ENCODE measurements at regions not wholly inside any gene's neighbourhood (a gene's known extent, or its start where the extent isn't known, plus 50 kb on each side); places are given as distances from the start of the nearest gene placed in this dataset.

DNA sequence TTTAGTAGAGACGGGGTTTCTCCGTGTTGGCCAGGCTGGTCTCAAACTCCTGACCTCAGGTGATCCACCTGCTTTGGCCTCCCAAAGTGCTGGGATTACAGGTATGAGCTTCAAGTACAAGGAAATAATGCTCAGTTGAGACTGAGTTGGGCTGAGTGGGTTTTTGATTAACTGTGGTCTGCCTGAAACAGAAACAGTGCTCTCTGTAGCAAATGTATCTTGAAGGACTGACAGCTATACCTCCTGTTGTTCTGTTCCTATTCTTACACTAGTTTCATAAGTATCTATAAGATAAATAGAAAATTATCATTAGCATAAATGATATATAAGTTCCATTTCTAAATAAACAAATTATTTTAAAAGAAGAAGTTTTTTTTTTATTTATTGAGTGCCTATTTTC, 142.8 kb upstream of the PTPRK start:
- DNase-seq = no peak

DNA sequence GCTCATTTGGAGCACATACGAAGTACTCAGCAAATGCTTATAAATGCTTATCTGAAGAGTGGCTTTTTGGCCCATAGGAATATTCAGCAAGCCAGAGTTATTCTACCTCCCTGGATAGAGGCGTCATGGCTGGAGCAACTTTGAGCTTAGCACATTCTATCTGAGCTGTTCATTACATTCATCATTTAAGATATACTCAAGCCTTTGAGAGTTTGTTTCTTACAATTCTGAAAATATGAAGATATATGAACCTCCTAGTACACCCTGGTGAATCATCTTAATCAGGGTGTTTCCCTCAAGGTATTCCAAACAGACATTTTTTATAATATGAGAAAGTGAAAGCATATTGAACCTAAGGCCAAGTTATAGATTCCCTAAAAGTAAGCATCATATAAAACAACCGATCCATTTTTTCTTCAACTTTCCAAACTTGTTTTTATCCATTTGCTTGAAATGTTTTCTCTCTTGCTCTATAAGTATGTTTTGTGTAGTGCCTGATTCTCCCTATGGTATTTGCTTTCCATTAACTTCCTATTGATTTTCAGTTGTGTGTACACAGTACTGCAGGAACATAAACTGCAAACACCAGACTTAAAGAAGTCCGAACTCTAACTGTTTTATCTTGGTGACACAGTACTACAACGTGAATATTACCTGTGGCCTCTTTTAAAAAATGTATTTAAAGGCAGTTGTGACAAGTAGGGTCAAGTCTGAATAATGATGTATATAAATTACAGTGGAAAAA, 139.7 kb upstream of the PTPRK start:
- no peak for DNase-seq

DNA sequence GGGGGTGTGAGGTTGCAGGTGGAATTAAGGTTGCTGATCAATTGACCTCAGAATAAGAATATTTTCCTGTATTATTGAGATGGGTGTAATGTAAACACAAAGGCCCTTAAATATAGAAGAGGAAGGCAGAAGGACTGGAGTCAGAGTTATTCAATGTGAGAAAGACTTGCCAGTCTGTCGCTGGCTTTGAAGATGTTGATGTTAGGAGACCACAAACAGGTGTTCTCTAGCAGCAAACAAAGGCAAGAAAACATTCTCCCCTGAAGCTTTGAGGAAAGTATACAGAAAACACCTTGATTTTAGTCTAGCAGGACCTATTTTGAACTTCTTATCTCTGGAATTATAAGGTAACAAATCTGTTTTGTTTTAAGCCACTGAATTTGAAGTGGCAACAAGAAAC, 138.9 kb upstream of the PTPRK start:
- DNase-seq = no peak

DNA sequence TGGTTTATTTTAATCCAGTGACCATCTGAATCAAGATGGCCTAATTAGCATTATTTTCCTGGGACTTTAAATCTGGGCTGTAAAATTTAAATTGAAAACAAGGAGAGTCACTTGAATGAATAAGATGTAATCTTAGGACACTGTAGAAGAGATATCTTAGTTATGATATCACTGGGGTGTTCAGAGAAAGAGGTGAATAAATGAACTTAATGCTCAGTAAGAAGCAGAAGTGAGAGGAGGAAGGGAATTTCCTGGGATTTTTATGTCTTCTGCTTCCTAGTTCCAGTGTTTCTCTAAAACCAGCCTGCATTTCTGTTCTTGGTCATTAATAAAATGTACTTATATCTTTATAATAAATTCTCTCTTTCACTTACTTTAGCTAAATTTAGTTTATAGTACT, 136.8 kb upstream of the PTPRK start:
- no peak for DNase-seq

DNA sequence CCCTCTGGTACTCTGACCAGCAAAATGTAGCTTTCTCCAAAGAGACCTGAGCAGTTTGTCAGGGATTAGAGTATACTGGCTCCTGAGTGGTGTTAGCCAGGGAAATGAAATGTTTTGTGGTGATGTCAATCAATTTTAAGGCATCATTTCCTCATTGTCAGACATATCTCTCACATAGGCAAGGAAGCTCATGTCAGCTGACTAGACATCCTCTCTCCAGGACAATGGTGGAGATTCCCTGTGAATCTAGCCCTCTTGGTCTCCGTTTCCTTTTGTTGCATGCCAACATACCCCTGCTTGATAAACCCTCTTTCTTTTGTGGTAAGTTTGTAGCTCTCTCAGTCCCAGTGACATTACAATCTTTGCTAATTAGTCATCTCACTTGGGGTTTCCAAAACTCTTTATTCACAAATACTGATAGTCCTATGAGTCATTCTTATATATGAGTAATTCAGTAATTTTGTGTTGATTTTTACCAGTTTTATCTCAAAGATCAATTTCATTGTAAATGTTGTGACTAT, 135.6 kb upstream of the PTPRK start:
- no peak for DNase-seq

DNA sequence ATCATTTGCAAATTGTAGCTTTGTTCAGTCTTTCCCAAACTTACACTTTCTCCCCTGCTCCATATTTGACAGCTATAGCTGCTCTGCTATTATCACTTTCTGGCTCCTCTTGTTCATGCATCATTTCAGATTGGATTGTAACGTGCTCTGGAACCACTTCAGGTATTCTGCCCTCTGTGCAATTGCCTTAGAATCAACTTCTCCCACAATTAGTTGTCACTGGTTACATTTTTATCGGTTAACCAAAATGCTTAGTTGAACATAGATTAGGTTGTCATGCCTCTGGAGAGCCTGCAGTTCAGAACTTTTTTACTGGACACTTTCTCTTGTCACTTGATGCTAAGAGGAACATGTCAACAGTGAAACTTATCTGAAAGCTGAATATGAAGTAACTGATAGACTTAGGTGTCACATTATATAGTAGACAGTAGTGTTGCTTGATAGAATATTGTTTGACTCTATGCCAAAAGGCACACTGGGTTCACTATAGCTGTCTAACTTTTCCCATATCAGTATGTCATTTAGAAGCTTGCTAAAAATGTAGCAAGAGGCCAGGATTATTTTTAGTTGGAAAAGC, 127.7 kb upstream of the PTPRK start:
- DNase-seq = no peak

DNA sequence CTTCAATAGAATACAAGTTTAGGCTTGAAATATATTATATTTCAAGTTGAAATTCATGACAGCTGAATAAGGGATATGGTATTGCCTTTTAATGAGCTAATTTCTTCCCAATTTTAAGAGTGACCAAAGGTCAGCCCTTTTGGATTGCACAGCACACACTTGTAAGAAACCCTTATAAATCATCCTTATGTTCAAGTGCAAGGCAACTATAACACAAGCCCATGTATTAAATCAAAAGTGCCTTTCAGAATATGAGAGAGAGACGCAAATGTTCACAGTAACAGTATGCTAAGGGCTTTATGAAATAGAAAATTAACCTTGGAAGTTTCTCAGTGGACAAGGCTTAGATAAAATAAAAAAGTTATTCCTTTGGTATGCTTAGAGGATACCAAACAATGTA, 121.7 kb upstream of the PTPRK start:
- DNase-seq = no peak

DNA sequence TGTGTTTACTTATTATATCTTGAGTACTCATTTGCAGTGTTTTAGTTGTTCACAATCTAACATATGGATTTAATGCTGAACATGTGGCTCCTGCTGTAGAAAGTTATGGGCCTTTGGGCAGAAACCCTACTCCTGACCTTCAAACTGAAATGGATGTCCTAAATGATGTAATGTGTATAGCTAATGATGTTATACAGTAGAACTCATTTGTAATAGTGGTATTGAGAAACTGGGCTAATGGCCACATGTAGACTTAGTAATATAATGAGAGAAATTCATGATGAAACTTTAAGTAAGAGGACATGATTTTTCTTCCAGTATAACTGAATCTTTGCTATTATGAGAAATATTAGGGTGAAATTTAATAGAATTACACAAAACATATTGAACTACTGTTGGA, 121.3 kb upstream of the PTPRK start:
- DNase-seq = no peak

DNA sequence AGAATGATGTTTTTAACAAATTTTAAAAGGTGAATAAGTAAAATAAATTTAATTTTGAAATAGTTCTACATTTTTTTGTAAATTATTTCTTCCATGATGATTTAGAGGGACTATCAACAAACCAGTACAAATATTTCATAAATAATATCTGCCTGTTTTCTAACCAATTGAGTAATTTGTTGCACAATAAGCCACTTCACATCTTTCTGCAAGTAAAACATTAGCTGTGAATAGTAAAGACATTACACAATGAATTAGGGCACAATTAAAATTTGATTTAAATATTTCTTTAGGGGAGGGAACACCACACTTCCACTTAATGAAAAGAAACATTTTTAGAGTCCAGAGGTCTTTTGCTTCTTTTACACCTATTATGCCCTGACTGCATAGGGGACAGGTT, 118.4 kb upstream of the PTPRK start:
- no peak for DNase-seq

DNA sequence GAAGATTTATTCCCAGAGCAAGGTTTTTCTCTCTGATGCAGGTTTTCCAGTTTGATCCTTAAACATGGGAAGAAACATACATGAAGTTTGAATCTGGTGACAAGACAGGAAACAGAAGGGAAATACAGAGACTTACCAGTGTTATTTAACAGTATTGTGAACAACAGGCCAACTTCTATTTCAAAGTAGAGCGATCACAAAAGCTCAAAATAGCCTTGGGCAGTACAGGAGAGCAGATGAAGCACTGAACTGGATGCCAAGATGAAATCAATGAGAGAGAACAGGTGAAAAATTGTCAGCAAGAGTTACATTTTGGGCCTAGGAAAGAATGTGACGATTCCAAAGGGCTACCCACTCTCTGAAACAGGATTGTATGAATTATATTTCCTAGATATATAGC, 114.8 kb upstream of the PTPRK start:
- no peak for DNase-seq

DNA sequence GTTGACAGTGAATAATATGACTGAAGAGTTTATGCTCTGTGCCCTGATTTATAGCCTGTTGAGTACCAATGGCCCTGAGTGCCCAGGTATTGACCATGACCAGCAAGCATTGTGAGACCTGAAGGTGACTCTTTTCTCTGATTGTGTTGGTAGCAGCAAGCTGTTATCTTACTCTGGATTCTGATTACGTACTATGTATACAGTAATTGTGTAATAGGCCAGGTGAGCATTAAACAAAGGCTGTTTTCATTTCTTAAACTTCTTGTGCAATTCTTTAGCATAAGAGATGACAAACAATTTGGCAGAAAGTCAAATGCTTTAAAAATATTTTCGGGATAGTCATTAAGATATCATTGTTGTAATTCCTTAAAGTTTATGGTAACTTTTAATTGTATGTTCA, 111.7 kb upstream of the PTPRK start:
- no peak for DNase-seq

DNA sequence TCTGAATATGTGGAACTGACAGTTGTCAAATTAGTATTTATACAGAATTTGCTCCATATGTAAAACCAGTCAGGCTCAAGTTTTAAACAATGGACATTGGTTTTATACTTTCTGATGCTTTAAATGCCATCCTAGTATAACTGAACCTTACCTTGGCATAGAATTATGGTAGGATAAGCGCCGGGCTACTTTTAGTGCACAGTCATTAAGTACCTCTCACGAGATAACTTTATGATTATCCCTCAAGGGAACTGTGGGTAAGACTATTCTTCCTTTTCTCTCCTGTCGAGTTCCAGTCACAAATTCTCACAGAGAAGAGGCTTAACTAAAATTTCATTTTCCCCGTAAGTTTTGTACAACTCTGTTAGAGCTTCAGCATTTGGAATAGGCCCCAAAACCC, 110.6 kb upstream of the PTPRK start:
- no peak for DNase-seq

DNA sequence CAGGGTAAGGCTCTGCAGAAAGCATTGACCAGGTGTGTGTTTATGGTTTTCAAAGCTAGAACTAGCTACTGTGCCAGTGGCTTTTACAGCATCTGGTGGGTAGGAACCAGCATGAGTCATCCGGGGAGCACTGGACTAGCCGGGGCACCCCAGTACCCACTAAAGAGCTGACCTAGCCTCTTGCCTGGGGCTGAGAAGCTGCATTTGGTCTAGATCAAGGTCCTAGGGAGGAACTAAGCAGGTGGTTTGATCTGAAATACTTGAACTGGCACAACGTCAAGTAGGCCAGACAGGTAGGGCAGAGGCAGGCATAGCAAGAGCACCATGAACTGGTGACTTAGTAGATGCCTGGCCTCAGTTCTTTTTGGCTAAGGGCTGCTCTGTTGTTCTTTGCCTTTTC, 109.8 kb upstream of the PTPRK start:
- no peak for DNase-seq

DNA sequence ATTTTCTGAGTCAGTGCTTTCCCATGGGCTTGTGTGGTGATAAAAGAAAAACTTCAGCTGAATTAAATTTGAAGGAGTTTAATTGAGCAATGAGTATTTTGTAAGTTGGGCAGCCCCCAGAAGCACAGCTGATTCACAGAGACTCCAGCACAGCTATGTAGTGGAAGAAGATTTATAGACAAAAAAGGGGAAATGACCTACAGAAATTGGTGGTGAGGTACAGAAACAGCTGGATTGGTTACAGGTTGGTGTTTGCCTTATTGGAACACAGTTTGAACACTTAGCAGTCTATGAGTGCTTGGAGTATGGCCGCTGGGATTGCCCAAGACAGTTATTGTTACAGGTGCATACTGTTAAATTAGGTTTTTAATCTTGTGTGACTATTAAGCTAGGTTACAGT, 96.9 kb upstream of the PTPRK start:
- no peak for DNase-seq

DNA sequence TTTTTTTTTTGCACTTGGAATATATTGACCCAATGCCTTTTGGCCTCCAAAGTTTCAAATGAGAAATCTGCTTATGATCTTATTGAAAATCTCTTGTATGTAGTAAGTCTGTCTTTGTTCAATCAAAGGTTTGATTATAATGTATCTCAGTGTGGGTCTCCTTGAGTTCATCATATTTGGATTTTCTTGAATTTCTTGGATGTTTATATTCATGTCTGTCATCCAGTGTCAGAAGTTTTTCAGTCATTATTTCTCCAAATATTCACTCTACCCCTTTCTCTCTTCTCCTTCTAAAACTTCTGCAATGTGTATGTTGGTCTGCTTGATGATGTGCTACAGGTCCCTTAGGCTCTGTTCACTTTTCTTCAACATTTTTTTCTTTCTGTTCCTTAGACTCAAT, 95.9 kb upstream of the PTPRK start:
- no peak for DNase-seq

DNA sequence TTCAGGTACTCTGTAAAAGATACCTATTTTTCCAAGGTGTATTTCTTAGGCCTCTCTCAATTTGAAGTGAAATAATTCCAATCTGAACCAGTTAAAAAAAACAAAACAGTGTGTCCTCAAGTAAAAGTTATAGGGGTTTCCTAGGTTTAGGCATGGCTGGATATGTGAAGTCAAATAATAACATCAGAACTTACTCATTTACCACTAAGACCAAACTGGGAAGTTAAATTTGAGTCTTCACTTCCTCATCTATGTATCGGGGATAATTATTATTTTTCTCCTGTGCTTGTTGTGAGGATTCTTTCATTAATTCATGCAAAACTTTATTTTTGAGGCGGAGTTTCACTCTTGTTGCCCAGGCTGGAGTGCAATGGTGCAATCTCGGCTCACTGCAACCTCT, 86.2 kb upstream of the PTPRK start:
- DNase-seq = no peak

DNA sequence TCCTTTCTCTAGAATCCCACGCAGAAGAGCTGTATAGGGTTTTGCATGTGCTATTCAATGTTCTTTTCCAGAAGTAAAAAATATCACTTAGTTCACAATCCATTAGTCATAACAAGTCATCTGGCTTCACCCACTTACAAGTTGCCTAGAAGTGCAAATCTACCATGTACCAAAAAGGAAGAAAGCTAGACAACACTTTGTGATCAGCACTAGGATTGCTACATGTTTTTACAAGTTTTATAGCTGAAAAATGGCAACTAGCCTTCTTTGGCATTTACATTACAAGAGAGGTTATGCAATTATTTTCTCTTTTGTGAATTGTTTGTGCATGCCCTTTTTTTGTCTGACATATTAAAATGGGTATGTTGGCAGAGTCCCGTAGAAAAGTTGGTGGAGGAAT, 85.6 kb upstream of the PTPRK start:
- no peak for DNase-seq

DNA sequence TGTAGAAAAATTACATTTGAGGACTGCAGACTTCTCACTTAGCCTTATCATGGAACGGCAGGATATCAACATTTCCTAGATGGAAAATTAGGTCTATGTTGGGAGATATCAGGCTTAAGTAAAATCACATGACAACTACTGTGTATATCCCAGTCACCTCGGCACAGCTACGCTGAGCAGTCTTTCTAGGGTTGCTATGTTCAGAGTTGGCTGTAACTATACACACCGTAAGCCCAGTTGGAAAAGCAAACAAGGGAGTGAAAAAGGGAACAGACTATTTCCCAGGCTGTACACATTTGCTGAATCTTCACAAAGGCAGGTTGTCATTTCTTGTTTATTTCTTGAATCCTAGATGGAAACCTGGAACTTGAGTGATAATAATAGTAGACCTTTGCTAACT, 80.7 kb upstream of the PTPRK start:
- DNase-seq = peak; percentile 4

DNA sequence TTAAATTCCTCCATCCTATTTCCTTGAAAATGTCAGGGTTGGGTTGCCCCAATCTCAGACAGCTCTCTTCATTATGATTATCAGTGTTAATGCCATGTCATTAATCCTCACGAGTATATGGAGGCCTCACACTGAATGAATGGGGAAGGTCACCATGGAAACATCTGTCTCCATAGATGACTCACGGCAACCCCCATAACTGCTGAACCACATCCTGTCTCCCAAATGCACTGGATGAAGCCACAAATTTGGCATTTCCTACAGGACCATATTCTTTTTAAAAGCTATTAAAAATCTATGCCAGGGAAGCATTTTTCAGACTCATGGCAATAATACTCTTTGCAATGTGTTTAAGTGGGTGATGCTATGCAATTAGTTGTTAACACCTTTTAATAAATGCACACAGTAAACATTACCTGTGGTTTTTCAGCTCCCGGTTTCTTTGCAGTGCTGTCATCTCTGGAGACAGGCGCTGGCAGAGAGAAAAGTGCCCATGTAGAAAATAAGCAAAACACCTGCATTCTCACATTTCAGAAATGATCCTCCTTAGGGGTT, 80.1 kb upstream of the PTPRK start:
- no peak for DNase-seq

DNA sequence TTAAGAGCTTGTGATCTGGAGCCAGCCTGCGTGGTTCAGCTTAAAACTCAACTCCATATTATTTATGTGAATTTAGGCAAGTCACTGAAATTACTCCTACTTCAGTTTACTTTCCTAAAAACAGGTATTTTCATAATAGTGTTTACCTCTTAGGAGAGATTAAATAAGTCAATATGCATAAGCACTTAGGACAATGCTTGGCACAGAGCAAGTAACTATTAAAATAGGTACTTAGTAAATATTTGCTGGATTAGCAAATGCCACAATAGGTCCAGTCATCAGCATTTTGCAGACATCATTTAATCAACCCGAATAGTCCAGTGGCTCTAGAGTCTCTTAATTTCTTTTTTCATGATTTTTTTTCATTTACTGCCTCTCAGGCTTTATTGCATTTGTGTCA, 78.6 kb upstream of the PTPRK start:
- no peak for DNase-seq

DNA sequence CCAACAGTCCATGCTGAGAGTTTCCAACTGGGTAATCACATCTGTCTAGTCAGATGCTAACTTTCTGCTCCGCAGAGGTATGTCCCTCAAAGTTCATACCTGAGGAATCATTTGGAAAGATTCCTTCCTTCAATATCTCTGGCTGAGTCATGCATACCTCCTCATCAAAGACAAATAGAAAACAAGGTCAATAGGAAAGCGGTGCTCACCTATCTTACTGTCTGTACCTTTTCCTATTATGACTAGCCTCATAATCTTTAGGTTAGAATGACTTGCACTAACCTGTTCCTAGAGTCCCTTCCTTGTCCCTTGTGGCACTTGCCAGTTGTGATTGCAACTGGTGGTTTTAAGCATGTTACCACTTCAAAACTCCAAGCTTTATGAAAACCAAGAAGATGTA, 78.2 kb upstream of the PTPRK start:
- no peak for DNase-seq

DNA sequence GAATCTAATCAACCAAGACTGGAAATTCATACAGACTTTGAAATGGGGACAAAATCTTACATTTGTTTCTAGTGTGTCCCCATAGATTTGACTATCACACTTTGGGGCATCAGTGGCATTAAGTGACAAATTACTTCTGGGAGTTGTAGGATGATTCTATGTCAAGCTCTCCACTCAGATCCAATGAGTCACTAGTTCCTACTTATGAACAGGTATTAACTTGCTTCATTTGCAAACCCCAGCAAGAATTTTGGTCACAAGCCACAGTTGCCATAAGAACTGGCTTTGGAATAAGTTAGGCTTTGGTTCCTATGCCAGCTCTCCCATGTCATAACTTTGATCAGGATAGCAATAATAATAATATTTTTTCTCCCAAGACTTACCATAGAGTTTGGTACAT, 77.6 kb upstream of the PTPRK start:
- no peak for DNase-seq

DNA sequence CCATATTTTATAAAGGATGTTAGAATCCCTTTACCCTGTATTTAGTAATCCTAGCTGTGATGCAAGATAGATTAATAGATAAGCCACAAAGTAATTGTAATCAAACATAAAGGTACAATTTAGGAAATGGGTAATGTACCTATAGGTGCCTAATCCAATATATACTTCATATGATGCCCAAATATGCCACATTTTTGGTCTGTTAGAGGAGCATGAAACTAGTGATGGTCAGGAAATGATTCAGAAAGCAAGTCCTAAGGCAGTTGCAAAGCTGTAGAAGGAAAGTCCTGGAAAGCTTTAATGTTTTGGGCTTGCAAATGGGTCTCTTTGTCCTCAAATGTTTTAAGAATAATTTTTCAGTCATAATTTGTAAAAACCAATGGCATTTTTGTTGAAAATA, 76.6 kb upstream of the PTPRK start:
- no peak for DNase-seq

DNA sequence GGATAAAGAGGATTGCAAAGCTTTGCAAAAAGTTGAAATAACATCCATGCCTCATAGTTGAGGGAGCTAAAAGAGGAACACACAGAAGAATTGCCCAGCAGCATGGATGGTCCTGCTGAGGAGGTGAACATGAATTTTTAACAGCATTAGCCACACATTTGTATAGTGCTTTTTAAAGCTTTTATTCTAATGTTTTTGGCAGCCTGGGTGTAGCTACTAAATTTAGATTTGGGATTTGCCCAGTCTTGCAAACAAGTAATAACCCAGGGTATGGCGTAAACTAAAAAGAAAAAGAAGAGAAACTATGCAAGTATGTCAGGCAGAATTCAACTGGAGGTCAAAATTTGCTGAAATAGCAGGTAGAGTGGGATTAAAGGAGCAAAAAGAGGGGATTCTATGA, 75.1 kb upstream of the PTPRK start:
- DNase-seq = no peak

DNA sequence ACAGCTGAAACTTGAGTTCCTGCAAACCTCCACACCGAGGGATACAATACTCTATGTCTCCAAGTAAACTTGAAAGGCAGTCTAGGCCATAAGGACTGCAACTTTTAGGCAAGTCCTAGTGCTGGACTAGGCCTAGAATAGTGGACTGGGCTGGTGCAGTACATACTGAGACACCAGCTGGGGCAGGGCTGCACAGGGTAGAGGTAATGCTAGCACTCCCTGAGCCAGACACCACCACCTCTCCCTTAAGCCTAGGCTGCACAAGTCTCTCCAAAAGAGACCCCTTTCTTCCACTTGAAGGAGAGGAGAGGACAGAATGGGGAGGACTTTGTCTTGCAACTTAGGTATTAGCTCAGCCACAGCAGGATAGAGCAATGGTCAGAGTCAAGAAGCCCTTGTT, 65.7 kb upstream of the PTPRK start:
- DNase-seq = no peak

All from NCI-H510A (cell line).